Peyer's patch (tissue), 4 donors: ENCODE measurements at regions not wholly inside any gene's neighbourhood (a gene's known extent, or its start where the extent isn't known, plus 50 kb on each side); places are given as distances from the start of the nearest gene placed in this dataset.

Source experiments
- CTCF ChIP-seq, 6 experiments: fragments of 450-650 bp in 4 of 6; fragments of 200-600 bp in 2 of 6; sonication (generic) in 1 of 6; IDR thresholded peaks; one replicate each; pipeline ENCODE4 v1.5.1; 2017 to 2019; ENCODE audit warnings: antibody characterized with exemption in 6 of 6, mild to moderate bottlenecking in 3 of 6, moderate library complexity in 1 of 6
- POLR2A ChIP-seq, 2 donors: fragments of 450-650 bp; IDR thresholded peaks; one replicate each; pipeline ENCODE4 v1.5.1; 2017; ENCODE audit warnings: antibody characterized with exemption in 2 of 2, mild to moderate bottlenecking in 2 of 2, moderate library complexity in 2 of 2

- TF ChIP-seq CTCF (IDR thresholded peaks at IDR 0.05), result no peak
- no peak for TF ChIP-seq POLR2A (IDR thresholded peaks at IDR 0.05)
These were observed 168.5 kb downstream of the GAS1 start for GRCh38 chr9:86778761-86779160.
